ENCODE measurements at regions not wholly inside any gene's neighbourhood (a gene's known extent, or its start where the extent isn't known, plus 50 kb on each side); places are given as distances from the start of the nearest gene placed in this dataset.

DNA sequence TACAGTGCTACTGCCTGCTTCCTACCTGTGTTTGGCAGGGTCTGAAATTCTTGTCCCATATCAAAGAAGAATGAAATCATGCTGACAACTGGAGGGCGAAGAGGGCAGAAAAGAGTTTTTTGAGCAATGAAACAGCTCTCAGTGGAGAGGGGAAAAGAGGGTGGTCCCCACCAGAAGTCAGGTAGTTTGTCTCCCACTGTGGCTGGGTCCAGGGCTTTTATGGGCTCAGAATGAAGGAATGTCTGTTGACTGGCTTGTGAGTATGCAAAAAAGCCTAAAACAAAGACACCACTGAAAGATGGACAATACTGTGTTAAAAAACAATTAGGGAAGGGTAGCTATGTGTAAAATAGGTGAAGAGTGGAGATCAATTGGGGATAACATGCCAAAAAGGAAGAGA, 115.0 kb downstream of the ADAM29 start:
- Mint-ChIP-seq H3K27me3 (no peaks in the 10 kb centered on the region), H3K27ac (no peak overlapping the region), H3K4me1 (no peaks in the 10 kb centered on the region), H3K4me3 (no peak overlapping the region), H3K9me3 (peaks cover 6 to 16% of the 10 kb centered on the region in 2 donors)
- no peak for ATAC-seq
- DNase-seq = no peak

DNA sequence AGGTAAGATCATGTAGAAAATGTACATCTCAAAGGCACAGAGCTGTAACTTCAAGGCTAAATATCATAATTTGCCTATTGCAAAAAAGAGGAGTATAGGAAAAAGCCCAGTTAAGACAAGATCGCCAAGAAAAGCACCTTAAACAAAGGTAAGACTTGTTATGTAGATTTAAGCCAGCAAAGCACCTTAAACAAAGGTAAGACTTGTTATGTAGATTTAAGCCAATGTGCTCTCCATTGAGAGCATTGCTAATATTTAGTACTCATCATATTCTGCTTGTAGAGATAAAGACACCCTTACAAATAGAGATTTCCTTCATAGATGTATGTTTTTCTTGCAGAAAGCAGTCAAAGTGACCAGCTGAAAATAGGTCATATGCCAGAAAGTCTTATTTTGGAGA, 115.8 kb downstream of the ADAM29 start:
- Mint-ChIP-seq H3K27ac (no peak overlapping the region), H3K4me1 (no peaks in the 10 kb centered on the region), H3K27me3 (no peaks in the 10 kb centered on the region), H3K9me3 (peaks cover 6 to 8% of the 10 kb centered on the region in 2 donors), H3K4me3 (no peak overlapping the region)
- ATAC-seq (no peak), DNase-seq (no peak)

DNA sequence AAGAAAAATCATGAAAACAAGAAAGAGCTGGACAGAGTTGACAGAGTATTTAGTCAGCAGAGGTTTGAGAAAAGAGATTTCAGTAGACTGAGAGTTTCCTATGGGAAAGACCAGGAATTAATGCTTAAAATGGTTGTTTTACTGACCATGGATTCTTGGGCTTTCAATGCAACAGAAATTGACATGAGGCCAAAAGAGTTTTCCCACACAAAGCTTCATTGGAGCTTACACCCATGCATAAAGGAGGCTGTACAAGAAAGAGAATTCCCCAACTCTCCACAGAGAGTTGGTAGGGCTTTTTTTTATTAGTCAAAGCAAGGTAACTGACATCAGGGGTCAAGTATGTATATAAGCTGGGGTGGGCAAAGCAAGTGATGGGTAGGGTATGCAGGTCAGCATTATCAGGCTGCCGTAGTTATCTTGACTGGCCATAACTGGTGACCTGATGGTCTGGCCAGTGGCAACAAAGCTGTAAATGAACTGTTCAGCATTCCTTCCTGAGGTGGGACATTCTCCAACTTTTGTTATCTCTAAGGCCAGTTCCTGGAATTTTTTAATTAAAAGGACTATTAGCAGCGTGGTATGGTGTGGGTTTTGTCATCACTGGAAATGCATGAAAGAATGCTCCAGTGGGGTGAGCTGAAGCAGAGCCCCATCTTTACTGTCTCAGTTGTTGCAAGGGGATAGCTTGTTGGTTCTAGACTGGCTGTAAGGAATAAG, 117.0 kb downstream of the ADAM29 start:
- Mint-ChIP-seq H3K4me1 (no peaks in the 10 kb centered on the region), H3K27me3 (no peaks in the 10 kb centered on the region), H3K4me3 (no peak overlapping the region), H3K27ac (no peak overlapping the region), H3K9me3 (peaks cover 6 to 8% of the 10 kb centered on the region in 2 donors)
- ATAC-seq (no peak), DNase-seq (no peak)

DNA sequence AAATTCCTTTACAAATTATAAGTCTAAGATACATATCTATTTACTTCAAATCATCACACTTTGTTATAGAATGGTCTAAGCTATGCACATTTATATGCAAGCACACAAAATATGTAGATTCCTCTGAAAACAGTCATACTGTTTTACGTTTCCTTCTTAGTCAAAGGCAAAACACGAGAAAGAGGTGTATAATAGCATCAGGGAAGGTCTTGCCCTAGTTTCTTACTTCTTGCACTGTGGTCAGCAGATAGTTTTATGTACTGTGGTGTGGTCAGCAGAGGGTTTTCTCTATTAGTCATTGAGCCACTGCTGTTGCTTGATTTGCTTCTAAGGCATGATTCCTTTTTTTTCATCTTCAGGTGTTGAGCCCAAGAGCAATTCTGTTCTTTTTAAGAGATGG, 117.7 kb downstream of the ADAM29 start:
- Mint-ChIP-seq H3K27me3 (no peaks in the 10 kb centered on the region), H3K4me3 (no peak overlapping the region), H3K9me3 (peaks cover 6 to 8% of the 10 kb centered on the region in 2 donors), H3K27ac (no peak overlapping the region), H3K4me1 (no peaks in the 10 kb centered on the region)
- DNase-seq (no peak), ATAC-seq (no peak)

GRCh38 chr4:175048111-175048784, 130.1 kb downstream of the ADAM29 start:
- H3K4me1 Mint-ChIP-seq = no peaks in the 10 kb centered on the region
- no peaks in the 10 kb centered on the region for H3K27me3 Mint-ChIP-seq
- H3K9me3 Mint-ChIP-seq = peaks cover 2 to 3% of the 10 kb centered on the region in 2 donors
- ATAC-seq = no peak
- H3K27ac Mint-ChIP-seq = no peak overlapping the region
- H3K4me3 Mint-ChIP-seq = no peak overlapping the region
- no peak for DNase-seq

GRCh38 chr4:175048906-175049305, 130.7 kb downstream of the ADAM29 start:
- DNase-seq (no peak), ATAC-seq (no peak)
- Mint-ChIP-seq H3K9me3 (no peaks in the 10 kb centered on the region), H3K27me3 (no peaks in the 10 kb centered on the region), H3K4me1 (no peaks in the 10 kb centered on the region), H3K27ac (no peak overlapping the region), H3K4me3 (no peak overlapping the region)

GRCh38 chr4:175051974-175052373, 133.8 kb downstream of the ADAM29 start:
- Mint-ChIP-seq H3K4me1 (no peaks in the 10 kb centered on the region), H3K27me3 (no peaks in the 10 kb centered on the region), H3K4me3 (no peak overlapping the region), H3K9me3 (peaks cover 4 to 9% of the 10 kb centered on the region in 2 donors), H3K27ac (no peak overlapping the region)
- ATAC-seq (no peak), DNase-seq (no peak)

DNA sequence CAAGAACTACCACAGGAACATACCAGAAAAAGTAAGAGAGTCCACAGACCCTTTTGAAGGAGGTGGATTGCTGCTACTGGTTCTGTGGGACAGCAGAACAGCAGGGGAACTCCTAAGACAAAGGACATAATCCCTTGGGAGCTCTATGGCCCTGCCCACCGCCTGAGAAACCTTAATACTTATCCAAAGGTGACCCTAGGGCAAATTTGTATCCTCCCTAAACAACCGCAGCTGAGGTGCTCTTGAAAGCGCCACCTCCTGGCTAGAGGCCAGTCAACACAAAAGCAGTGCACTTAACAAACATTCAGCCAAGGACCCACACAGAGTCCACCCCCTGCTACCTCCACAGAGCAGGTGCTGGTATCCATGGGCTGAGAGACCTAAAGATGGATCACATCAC, 136.8 kb downstream of the ADAM29 start:
- no peak for DNase-seq
- Mint-ChIP-seq H3K27ac (no peak overlapping the region), H3K9me3 (peaks cover 4 to 10% of the 10 kb centered on the region in 2 donors), H3K4me1 (no peaks in the 10 kb centered on the region), H3K4me3 (no peak overlapping the region), H3K27me3 (no peaks in the 10 kb centered on the region)
- ATAC-seq = no peak

- H3K27ac Mint-ChIP-seq = no peak overlapping the region
- ATAC-seq (no peak), DNase-seq (no peak)
- H3K4me3 Mint-ChIP-seq = no peak overlapping the region
- peaks cover 0 to 21% of the 10 kb centered on the region in 2 donors for H3K9me3 Mint-ChIP-seq
- no peaks in the 10 kb centered on the region for H3K4me1 Mint-ChIP-seq
- H3K27me3 Mint-ChIP-seq = no peaks in the 10 kb centered on the region
These were observed 144.0 kb downstream of the ADAM29 start for GRCh38 chr4:175062183-175062592.

- peaks cover 8 to 21% of the 10 kb centered on the region in 2 donors for H3K9me3 Mint-ChIP-seq
- DNase-seq (no peak), ATAC-seq (no peak)
- H3K27ac Mint-ChIP-seq = no peak overlapping the region
- H3K27me3 Mint-ChIP-seq = no peaks in the 10 kb centered on the region
- no peaks in the 10 kb centered on the region for H3K4me1 Mint-ChIP-seq
- H3K4me3 Mint-ChIP-seq = no peak overlapping the region
These were observed 147.1 kb downstream of the ADAM29 start for GRCh38 chr4:175065228-175065627.

GRCh38 chr4:175066923-175067627, 148.9 kb downstream of the ADAM29 start:
- H3K27me3 Mint-ChIP-seq = no peaks in the 10 kb centered on the region
- H3K4me1 Mint-ChIP-seq = no peaks in the 10 kb centered on the region
- H3K4me3 Mint-ChIP-seq = no peak overlapping the region
- DNase-seq (no peak), ATAC-seq (no peak)
- peaks cover 8 to 21% of the 10 kb centered on the region in 2 donors for H3K9me3 Mint-ChIP-seq
- no peak overlapping the region for H3K27ac Mint-ChIP-seq

DNA sequence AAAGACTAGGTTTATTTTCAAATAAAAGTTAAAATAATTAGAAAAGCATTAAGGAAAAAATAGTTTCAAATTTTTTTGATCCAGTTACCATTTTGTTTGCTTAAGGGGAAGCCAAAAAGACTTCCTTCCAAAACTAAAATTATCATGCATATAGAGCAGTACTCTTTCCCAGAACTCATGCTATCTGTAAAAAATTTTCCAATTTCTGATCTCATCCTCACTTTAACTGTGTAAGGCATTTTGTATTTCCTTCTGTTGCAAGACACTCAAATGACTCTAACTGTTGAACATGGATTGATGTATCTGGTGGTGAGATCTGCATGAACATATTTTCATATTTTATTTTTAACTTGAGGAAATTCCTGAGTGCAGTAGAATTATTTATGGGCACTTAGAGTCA, 150.1 kb downstream of the ADAM29 start:
- H3K4me3 Mint-ChIP-seq = no peak overlapping the region
- ATAC-seq (no peak), DNase-seq (no peak)
- H3K4me1 Mint-ChIP-seq = no peaks in the 10 kb centered on the region
- H3K27ac Mint-ChIP-seq = no peak overlapping the region
- H3K9me3 Mint-ChIP-seq = peaks cover 8 to 11% of the 10 kb centered on the region in 2 donors
- no peaks in the 10 kb centered on the region for H3K27me3 Mint-ChIP-seq

DNA sequence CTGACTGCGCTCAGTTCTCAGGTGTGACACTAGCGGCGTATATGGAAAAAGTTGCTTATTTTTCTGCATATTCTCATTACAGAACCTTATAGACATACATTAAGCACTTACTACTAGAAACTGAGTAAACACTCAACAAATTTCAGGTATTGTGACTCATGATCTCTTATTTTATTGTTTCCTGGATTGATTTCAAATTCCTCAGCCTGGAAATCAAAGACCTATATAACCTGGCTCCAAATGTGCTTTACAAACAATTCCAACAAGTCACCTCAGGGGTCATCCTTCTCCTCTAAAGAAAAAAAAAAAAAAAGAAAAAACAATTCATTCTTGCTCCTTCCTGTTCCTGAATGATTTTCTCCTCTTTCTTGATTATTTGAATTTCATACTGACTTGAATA, 152.3 kb downstream of the ADAM29 start:
- DNase-seq = no peak
- Mint-ChIP-seq H3K4me3 (no peak overlapping the region), H3K9me3 (peaks cover 0 to 8% of the 10 kb centered on the region in 2 donors), H3K4me1 (no peaks in the 10 kb centered on the region), H3K27ac (no peak overlapping the region), H3K27me3 (no peaks in the 10 kb centered on the region)
- no peak for ATAC-seq

- Mint-ChIP-seq H3K9me3 (peaks cover 0 to 8% of the 10 kb centered on the region in 2 donors), H3K4me3 (no peak overlapping the region), H3K27me3 (no peaks in the 10 kb centered on the region), H3K27ac (no peak overlapping the region), H3K4me1 (no peaks in the 10 kb centered on the region)
- ATAC-seq = no peak
- no peak for DNase-seq
These were observed 153.0 kb downstream of the ADAM29 start for GRCh38 chr4:175071123-175071522.

- no peaks in the 10 kb centered on the region for H3K4me1 Mint-ChIP-seq
- H3K9me3 Mint-ChIP-seq = no peaks in the 10 kb centered on the region
- H3K27ac Mint-ChIP-seq = no peak overlapping the region
- no peak overlapping the region for H3K4me3 Mint-ChIP-seq
- ATAC-seq (no peak), DNase-seq (no peak)
- no peaks in the 10 kb centered on the region for H3K27me3 Mint-ChIP-seq
These were observed 169.0 kb downstream of the ADAM29 start for GRCh38 chr4:175087145-175087544.

- no peaks in the 10 kb centered on the region for H3K4me1 Mint-ChIP-seq
- H3K4me3 Mint-ChIP-seq = no peak overlapping the region
- no peaks in the 10 kb centered on the region for H3K27me3 Mint-ChIP-seq
- ATAC-seq (no peak), DNase-seq (no peak)
- no peak overlapping the region for H3K27ac Mint-ChIP-seq
- H3K9me3 Mint-ChIP-seq = peaks cover 0 to 12% of the 10 kb centered on the region in 2 donors
These were observed 172.0 kb downstream of the ADAM29 start for GRCh38 chr4:175090116-175090515.
